HEK293 (cell line): ENCODE measurements at regions not wholly inside any gene's neighbourhood (a gene's known extent, or its start where the extent isn't known, plus 50 kb on each side); places are given as distances from the start of the nearest gene placed in this dataset.

Experiments
- EGR2 ChIP-seq: fragments of 450-650 bp; formaldehyde crosslinking; IDR thresholded peaks from 2 replicates; pipeline ENCODE4 v1.5.1; 2016; ENCODE audit warnings: low read depth, missing biosample characterization, missing genetic modification characterization
- IKZF3 ChIP-seq: fragments of 450-650 bp; IDR thresholded peaks from 2 replicates; pipeline ENCODE4 v1.5.0; 2018; ENCODE audit warnings: missing biosample characterization, mild to moderate bottlenecking, missing genetic modification characterization, moderate library complexity
- SP2 ChIP-seq: fragments of 450-650 bp; formaldehyde crosslinking; IDR thresholded peaks from 2 replicates; pipeline ENCODE4 v1.5.1; 2016; ENCODE audit warnings: missing biosample characterization, missing genetic modification characterization
- TCF7L2 ChIP-seq: IDR thresholded peaks from 2 replicates; pipeline ENCODE4 v1.6.1; 2011; ENCODE audit warnings: low read depth, mild to moderate bottlenecking, inconsistent platforms, low read length, moderate library complexity, borderline replicate concordance
- ZBTB17 ChIP-seq: fragments of 450-650 bp; formaldehyde crosslinking; IDR thresholded peaks from 2 replicates; pipeline ENCODE4 v1.5.1; 2016; ENCODE audit warnings: missing biosample characterization, missing genetic modification characterization
- ZEB2 ChIP-seq: fragments of 450-650 bp; formaldehyde crosslinking; IDR thresholded peaks from 2 replicates; pipeline ENCODE4 v1.5.1; 2016; ENCODE audit warnings: missing biosample characterization, missing genetic modification characterization
- ZNF155 ChIP-seq: fragments of 450-650 bp; formaldehyde crosslinking; IDR thresholded peaks from 2 replicates; pipeline ENCODE4 v1.5.1; 2016; ENCODE audit warnings: missing biosample characterization, missing genetic modification characterization
- ZNF335 ChIP-seq: fragments of 450-650 bp; formaldehyde crosslinking; conservative IDR thresholded peaks from 2 replicates; pipeline ENCODE4 v1.5.1; 2016; ENCODE audit warnings: missing biosample characterization, missing genetic modification characterization
- ZNF426 ChIP-seq: fragments of 450-650 bp; formaldehyde crosslinking; IDR thresholded peaks from 2 replicates; pipeline ENCODE4 v1.5.1; 2017; ENCODE audit warnings: missing biosample characterization, missing genetic modification characterization, mild to moderate bottlenecking, inconsistent platforms, moderate library complexity
- ZNF677 ChIP-seq: fragments of 450-650 bp; IDR thresholded peaks from 2 replicates; pipeline ENCODE4 v1.5.0; 2018; ENCODE audit warnings: missing biosample characterization, mild to moderate bottlenecking, missing genetic modification characterization, moderate library complexity
- ZSCAN16 ChIP-seq: fragments of 450-650 bp; formaldehyde crosslinking; IDR thresholded peaks from 2 replicates; pipeline ENCODE4 v1.5.1; 2016; ENCODE audit warnings: missing biosample characterization, missing genetic modification characterization
- TF ChIP-seq, protein P1 (sequence below): fragments of 450-650 bp; formaldehyde crosslinking; IDR thresholded peaks from 2 replicates; pipeline ENCODE4 v1.5.1; 2016; ENCODE audit warnings: missing biosample characterization, missing genetic modification characterization
- TF ChIP-seq, protein P2 (sequence below): fragments of 450-650 bp; formaldehyde crosslinking; IDR thresholded peaks from 2 replicates; pipeline ENCODE4 v1.5.1; 2016; ENCODE audit warnings: missing biosample characterization, missing genetic modification characterization, low read depth
- TF ChIP-seq, protein P3 (sequence below): fragments of 450-650 bp; formaldehyde crosslinking; IDR thresholded peaks from 2 replicates; pipeline ENCODE4 v1.5.0; 2017; ENCODE audit warnings: missing biosample characterization, missing genetic modification characterization, borderline replicate concordance

DNA sequence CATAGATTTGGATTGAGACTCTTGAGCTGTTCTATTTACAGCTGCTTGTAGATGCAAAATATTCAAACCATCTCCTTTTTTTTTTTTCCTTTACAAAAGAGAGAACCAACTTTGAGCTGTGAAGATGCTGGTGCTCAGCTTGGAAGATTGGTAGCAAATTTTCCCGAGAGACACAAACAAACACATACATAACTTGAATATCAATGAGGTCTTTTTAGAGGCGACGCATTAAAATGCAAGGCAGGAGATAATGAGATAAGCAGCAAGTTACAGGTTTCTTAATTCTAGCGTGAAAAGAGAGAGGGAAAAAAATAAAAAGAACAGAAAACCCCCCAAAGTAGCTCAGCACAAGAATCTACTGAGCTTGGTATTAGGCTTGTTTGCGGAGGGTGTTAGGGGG lies 247.0 kb upstream of the SORL1-AS1 start:
- TF ChIP-seq ZNF335 = no peak
- TF ChIP-seq ZNF155 = no peak
- no peak for TF ChIP-seq ZSCAN16 (tag by site-specific recombination)
- TF ChIP-seq, protein P1, sequence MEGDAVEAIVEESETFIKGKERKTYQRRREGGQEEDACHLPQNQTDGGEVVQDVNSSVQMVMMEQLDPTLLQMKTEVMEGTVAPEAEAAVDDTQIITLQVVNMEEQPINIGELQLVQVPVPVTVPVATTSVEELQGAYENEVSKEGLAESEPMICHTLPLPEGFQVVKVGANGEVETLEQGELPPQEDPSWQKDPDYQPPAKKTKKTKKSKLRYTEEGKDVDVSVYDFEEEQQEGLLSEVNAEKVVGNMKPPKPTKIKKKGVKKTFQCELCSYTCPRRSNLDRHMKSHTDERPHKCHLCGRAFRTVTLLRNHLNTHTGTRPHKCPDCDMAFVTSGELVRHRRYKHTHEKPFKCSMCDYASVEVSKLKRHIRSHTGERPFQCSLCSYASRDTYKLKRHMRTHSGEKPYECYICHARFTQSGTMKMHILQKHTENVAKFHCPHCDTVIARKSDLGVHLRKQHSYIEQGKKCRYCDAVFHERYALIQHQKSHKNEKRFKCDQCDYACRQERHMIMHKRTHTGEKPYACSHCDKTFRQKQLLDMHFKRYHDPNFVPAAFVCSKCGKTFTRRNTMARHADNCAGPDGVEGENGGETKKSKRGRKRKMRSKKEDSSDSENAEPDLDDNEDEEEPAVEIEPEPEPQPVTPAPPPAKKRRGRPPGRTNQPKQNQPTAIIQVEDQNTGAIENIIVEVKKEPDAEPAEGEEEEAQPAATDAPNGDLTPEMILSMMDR (tag by site-specific recombination) = no peak
- TF ChIP-seq ZNF677 = no peak
- no peak for TF ChIP-seq SP2
- no peak for TF ChIP-seq ZNF426 (tag by site-specific recombination)
- no peak for TF ChIP-seq ZEB2 (tag by site-specific recombination)
- no peak for TF ChIP-seq EGR2 (tag by site-specific recombination)
- TF ChIP-seq, protein P2, sequence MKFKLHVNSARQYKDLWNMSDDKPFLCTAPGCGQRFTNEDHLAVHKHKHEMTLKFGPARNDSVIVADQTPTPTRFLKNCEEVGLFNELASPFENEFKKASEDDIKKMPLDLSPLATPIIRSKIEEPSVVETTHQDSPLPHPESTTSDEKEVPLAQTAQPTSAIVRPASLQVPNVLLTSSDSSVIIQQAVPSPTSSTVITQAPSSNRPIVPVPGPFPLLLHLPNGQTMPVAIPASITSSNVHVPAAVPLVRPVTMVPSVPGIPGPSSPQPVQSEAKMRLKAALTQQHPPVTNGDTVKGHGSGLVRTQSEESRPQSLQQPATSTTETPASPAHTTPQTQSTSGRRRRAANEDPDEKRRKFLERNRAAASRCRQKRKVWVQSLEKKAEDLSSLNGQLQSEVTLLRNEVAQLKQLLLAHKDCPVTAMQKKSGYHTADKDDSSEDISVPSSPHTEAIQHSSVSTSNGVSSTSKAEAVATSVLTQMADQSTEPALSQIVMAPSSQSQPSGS (tag by site-specific recombination) = no peak
- TF ChIP-seq TCF7L2 = no peak
- TF ChIP-seq IKZF3 (tag by site-specific recombination) = no peak
- TF ChIP-seq ZBTB17 = no peak
- TF ChIP-seq, protein P3, sequence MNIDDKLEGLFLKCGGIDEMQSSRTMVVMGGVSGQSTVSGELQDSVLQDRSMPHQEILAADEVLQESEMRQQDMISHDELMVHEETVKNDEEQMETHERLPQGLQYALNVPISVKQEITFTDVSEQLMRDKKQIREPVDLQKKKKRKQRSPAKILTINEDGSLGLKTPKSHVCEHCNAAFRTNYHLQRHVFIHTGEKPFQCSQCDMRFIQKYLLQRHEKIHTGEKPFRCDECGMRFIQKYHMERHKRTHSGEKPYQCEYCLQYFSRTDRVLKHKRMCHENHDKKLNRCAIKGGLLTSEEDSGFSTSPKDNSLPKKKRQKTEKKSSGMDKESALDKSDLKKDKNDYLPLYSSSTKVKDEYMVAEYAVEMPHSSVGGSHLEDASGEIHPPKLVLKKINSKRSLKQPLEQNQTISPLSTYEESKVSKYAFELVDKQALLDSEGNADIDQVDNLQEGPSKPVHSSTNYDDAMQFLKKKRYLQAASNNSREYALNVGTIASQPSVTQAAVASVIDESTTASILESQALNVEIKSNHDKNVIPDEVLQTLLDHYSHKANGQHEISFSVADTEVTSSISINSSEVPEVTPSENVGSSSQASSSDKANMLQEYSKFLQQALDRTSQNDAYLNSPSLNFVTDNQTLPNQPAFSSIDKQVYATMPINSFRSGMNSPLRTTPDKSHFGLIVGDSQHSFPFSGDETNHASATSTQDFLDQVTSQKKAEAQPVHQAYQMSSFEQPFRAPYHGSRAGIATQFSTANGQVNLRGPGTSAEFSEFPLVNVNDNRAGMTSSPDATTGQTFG = no peak
